ENCODE measurements at regions not wholly inside any gene's neighbourhood (a gene's known extent, or its start where the extent isn't known, plus 50 kb on each side); places are given as distances from the start of the nearest gene placed in this dataset.
"Not testable (repeated sequence)": the region's sequence is repeated elsewhere in the genome, so short reads cannot be mapped to it uniquely, and the experiment has no call there.

GRCh38 chr14:105589161-105589925 is 63.0 kb downstream of the TMEM121 start:
- Histone ChIP-seq H3K79me2 (ENCODE audit: low read length) (no peaks in the 10 kb centered on the region), H3K36me3 (ENCODE audit: low read depth, low read length) (no peaks in the 10 kb centered on the region), H3K27ac (ENCODE audit: low read length) (no peak overlapping the region), H3F3A (ENCODE audit: low read length, unreplicated experiment) (no peaks in the 10 kb centered on the region), H3K9me3 (ENCODE audit: low read length) (no peaks in the 10 kb centered on the region), H3K9me2 (replicated peaks; ENCODE audit: low read length) (no peaks in the 10 kb centered on the region), H3K4me2 (ENCODE audit: low read length) (no peak overlapping the region), H4K20me1 (ENCODE audit: low read length) (no peaks in the 10 kb centered on the region), H2AFZ (ENCODE audit: low read length) (no peak overlapping the region), H3K9ac (ENCODE audit: low read length) (no peak overlapping the region), H3K4me3 (ENCODE audit: low read length) (no peak overlapping the region), H3K4me1 (ENCODE audit: insufficient read depth, low read length) (no peaks in the 10 kb centered on the region), H3K27me3 (ENCODE audit: low read length) (no peaks in the 10 kb centered on the region)
- ATAC-seq = peak; percentile 15; the same call in 1 of the 2 replicates
- intact Hi-C loops (cut with micrococcal nuclease) = no loop called here
- POLR2A ChIA-PET (ENCODE audit: unreplicated experiment) = no interaction called here
- no peak for DNase-seq
- CTCF ChIA-PET = no interaction called here
- no TSS peak for BruUV-seq (replicated peaks)
- TF ChIP-seq CTCF (conservative IDR thresholded peaks at IDR 0.05; ENCODE audit: low read depth, low read length) = no peak
- no peak for TF ChIP-seq EZH2phosphoT487 (IDR thresholded peaks at IDR 0.05; ENCODE audit: borderline replicate concordance, low read length)
- TF ChIP-seq EZH2 (IDR thresholded peaks at IDR 0.05; ENCODE audit: low read length, unreplicated experiment) = no peak

- DNase-seq; POLR2A ChIA-PET (ENCODE audit: unreplicated experiment); H3K4me2 ChIP-seq (ENCODE audit: low read length); H3K9me2 ChIP-seq (replicated peaks; ENCODE audit: low read length); H3K79me2 ChIP-seq (ENCODE audit: low read length); H3F3A ChIP-seq (ENCODE audit: low read length, unreplicated experiment); BruUV-seq (replicated peaks); H3K4me3 ChIP-seq (ENCODE audit: low read length); H3K27ac ChIP-seq (ENCODE audit: low read length); H3K27me3 ChIP-seq (ENCODE audit: low read length); H2AFZ ChIP-seq (ENCODE audit: low read length); H3K36me3 ChIP-seq (ENCODE audit: low read depth, low read length); H4K20me1 ChIP-seq (ENCODE audit: low read length); H3K4me1 ChIP-seq (ENCODE audit: insufficient read depth, low read length); H3K9ac ChIP-seq (ENCODE audit: low read length); CTCF ChIA-PET; intact Hi-C loops (cut with micrococcal nuclease); ATAC-seq; H3K9me3 ChIP-seq (ENCODE audit: low read length): not testable (repeated sequence)
These were observed 63.5 kb downstream of the TMEM121 start for GRCh38 chr14:105589926-105590185.

- TF ChIP-seq EZH2 (IDR thresholded peaks at IDR 0.05; ENCODE audit: low read length, unreplicated experiment) (no peak), EZH2phosphoT487 (IDR thresholded peaks at IDR 0.05; ENCODE audit: borderline replicate concordance, low read length) (no peak), CTCF (conservative IDR thresholded peaks at IDR 0.05; ENCODE audit: low read depth, low read length) (no peak)
- H3K4me3 ChIP-seq (ENCODE audit: low read length) = no peak overlapping the region
- no peak overlapping the region for H3K27ac ChIP-seq (ENCODE audit: low read length)
- H3K36me3 ChIP-seq (ENCODE audit: low read depth, low read length) = no peaks in the 10 kb centered on the region
- ATAC-seq (no peak), DNase-seq (no peak)
- no peak overlapping the region for H3K4me2 ChIP-seq (ENCODE audit: low read length)
- no peaks in the 10 kb centered on the region for H3K27me3 ChIP-seq (ENCODE audit: low read length)
- H4K20me1 ChIP-seq (ENCODE audit: low read length) = no peaks in the 10 kb centered on the region
- no peak overlapping the region for H3K9ac ChIP-seq (ENCODE audit: low read length)
- CTCF ChIA-PET = no interaction called here
- no peak overlapping the region for H2AFZ ChIP-seq (ENCODE audit: low read length)
- H3F3A ChIP-seq (ENCODE audit: low read length, unreplicated experiment) = no peaks in the 10 kb centered on the region
- no peaks in the 10 kb centered on the region for H3K9me3 ChIP-seq (ENCODE audit: low read length)
- POLR2A ChIA-PET (ENCODE audit: unreplicated experiment) = no interaction called here
- no peaks in the 10 kb centered on the region for H3K4me1 ChIP-seq (ENCODE audit: insufficient read depth, low read length)
- no peaks in the 10 kb centered on the region for H3K79me2 ChIP-seq (ENCODE audit: low read length)
- BruUV-seq (replicated peaks) = no TSS peak
- intact Hi-C loops (cut with micrococcal nuclease) = no loop called here
- H3K9me2 ChIP-seq (replicated peaks; ENCODE audit: low read length) = no peaks in the 10 kb centered on the region
These were observed 64.7 kb downstream of the TMEM121 start for GRCh38 chr14:105591052-105591451.

GRCh38 chr14:105591792-105592341 is 65.5 kb downstream of the TMEM121 start:
- H3K9me3 ChIP-seq (ENCODE audit: low read length); H3K27ac ChIP-seq (ENCODE audit: low read length); POLR2A ChIA-PET (ENCODE audit: unreplicated experiment); H4K20me1 ChIP-seq (ENCODE audit: low read length); BruUV-seq (replicated peaks); H3K4me1 ChIP-seq (ENCODE audit: insufficient read depth, low read length); H3K4me3 ChIP-seq (ENCODE audit: low read length); H3K4me2 ChIP-seq (ENCODE audit: low read length); H3K79me2 ChIP-seq (ENCODE audit: low read length); H3F3A ChIP-seq (ENCODE audit: low read length, unreplicated experiment); DNase-seq; intact Hi-C loops (cut with micrococcal nuclease); ATAC-seq; H3K9me2 ChIP-seq (replicated peaks; ENCODE audit: low read length); H3K27me3 ChIP-seq (ENCODE audit: low read length); H3K36me3 ChIP-seq (ENCODE audit: low read depth, low read length); CTCF ChIA-PET; H3K9ac ChIP-seq (ENCODE audit: low read length); H2AFZ ChIP-seq (ENCODE audit: low read length): not testable (repeated sequence)

- POLR2A ChIA-PET (ENCODE audit: unreplicated experiment); H3K4me2 ChIP-seq (ENCODE audit: low read length); H2AFZ ChIP-seq (ENCODE audit: low read length); H4K20me1 ChIP-seq (ENCODE audit: low read length); H3K36me3 ChIP-seq (ENCODE audit: low read depth, low read length); DNase-seq; H3F3A ChIP-seq (ENCODE audit: low read length, unreplicated experiment); H3K4me1 ChIP-seq (ENCODE audit: insufficient read depth, low read length); intact Hi-C loops (cut with micrococcal nuclease); H3K27ac ChIP-seq (ENCODE audit: low read length); H3K4me3 ChIP-seq (ENCODE audit: low read length); CTCF ChIA-PET; H3K9me2 ChIP-seq (replicated peaks; ENCODE audit: low read length); ATAC-seq; H3K9ac ChIP-seq (ENCODE audit: low read length); BruUV-seq (replicated peaks); H3K27me3 ChIP-seq (ENCODE audit: low read length); H3K9me3 ChIP-seq (ENCODE audit: low read length); H3K79me2 ChIP-seq (ENCODE audit: low read length): not testable (repeated sequence)
These were observed 66.3 kb downstream of the TMEM121 start for GRCh38 chr14:105592646-105593045.
